ENCODE measurements at regions not wholly inside any gene's neighbourhood (a gene's known extent, or its start where the extent isn't known, plus 50 kb on each side); places are given as distances from the start of the nearest gene placed in this dataset.
A peak's percentile ranks its signal among the peaks of the same experiment; 100 is the strongest.

DNA sequence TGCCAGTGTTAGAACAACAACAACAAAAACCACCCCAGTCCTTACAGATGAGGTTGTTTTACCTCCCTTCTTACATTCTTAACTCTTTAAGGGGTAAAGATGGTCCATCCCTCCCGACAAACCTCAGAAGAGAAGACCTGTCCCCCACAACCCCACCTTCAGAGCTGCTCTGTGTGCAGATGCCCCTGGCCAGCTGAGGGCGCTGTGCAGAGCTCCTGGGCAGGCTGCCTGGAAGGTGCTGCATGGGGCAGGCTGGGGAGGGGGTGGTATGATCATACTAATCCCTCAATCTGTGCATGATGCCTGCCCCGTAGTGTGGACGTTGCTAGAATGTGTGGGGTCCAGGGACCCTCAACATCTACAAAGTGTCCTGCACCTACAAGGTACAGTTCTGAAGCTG, 387.1 kb downstream of the INHBA start:
- no peak overlapping the region for H3K4me3 ChIP-seq (ENCODE audit: low read depth, low read length)
- TF ChIP-seq, protein P1, sequence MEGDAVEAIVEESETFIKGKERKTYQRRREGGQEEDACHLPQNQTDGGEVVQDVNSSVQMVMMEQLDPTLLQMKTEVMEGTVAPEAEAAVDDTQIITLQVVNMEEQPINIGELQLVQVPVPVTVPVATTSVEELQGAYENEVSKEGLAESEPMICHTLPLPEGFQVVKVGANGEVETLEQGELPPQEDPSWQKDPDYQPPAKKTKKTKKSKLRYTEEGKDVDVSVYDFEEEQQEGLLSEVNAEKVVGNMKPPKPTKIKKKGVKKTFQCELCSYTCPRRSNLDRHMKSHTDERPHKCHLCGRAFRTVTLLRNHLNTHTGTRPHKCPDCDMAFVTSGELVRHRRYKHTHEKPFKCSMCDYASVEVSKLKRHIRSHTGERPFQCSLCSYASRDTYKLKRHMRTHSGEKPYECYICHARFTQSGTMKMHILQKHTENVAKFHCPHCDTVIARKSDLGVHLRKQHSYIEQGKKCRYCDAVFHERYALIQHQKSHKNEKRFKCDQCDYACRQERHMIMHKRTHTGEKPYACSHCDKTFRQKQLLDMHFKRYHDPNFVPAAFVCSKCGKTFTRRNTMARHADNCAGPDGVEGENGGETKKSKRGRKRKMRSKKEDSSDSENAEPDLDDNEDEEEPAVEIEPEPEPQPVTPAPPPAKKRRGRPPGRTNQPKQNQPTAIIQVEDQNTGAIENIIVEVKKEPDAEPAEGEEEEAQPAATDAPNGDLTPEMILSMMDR (IDR thresholded peaks at IDR 0.05; ENCODE audit: low read depth, low read length): peak; percentile 18; the same call in 1 of the 2 replicates

DNA sequence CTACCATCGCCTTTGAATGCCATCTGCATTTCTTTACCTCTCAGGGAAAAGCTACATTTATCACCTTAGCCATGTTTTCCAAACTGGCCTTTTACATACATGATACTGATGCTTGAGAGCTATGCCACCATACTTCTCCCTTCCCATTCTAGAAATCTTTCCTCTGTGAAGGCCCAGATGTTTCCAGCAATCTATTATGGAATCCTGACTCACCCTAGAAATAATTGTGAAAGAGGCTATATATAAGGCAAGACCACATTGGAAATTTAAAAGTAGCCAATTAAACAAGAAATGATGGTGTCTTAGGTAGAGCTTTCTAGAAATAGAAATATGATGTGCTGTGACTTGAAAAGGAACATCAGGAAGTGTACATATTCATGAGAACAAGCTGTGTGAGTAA, 389.7 kb downstream of the INHBA start:
- TF ChIP-seq, protein P1 (IDR thresholded peaks at IDR 0.05; ENCODE audit: low read depth, low read length): no peak
- H3K4me3 ChIP-seq (ENCODE audit: low read depth, low read length): no peak overlapping the region

DNA sequence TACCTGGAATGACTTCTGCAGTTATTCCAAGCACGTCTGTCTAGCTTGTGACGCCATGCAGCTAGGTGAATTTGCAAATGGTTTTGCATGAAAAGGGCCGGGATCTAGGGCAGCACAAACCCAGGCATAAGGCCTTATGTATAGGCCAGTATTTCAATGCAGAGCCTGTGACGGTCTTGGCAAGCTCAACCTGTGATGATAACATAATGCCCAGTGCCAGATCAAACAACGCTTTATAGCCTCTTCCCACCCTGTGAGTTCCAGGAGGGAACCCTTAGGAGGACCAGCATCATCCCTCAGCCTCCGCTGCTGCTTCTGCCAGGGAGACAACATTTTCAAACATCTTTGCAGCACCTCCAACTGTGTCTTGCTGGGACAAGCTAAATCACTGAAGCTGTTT, 390.7 kb downstream of the INHBA start:
- no peak overlapping the region for H3K4me3 ChIP-seq (ENCODE audit: low read depth, low read length)
- TF ChIP-seq, protein P1 (IDR thresholded peaks at IDR 0.05; ENCODE audit: low read depth, low read length): no peak

DNA sequence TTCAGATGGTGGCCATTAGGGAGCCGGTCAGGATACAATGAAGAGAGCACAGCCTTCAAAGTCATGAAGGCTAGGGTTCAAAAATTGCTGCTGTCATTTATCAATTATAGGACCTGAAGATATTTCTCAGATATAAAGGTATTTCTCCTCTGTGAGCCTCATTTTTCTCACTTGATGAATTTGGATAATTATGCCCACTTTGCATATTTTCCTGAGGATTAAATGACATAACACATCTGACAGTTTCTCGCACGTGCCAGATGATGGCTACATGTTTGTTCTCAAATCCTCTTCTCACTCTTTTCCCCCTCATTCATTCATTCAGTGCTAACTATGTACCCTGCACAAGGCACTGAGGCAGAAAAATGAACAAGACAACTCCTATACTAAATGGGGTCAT, 391.6 kb downstream of the INHBA start:
- TF ChIP-seq, protein P1 (IDR thresholded peaks at IDR 0.05; ENCODE audit: low read depth, low read length): no peak
- no peak overlapping the region for H3K4me3 ChIP-seq (ENCODE audit: low read depth, low read length)

DNA sequence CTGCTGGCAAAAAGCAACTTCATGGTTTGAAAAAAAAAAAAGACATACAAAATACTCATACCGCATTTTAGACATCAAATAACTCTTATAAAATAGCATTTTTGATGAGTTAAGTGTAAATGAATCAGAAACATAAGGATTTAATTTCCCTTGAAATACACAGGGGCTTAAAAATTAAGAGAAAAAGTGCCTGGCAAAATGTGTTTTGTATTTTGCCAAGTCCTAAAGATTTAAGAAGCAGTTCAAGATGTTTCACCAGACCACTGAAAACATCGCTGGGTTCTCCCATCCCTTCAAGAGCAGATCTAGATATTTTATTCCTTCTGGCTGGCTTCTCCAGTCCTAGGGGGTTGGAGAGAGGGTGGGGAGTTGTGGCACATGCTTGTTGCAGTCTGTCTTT, 396.4 kb downstream of the INHBA start:
- no peak overlapping the region for H3K4me3 ChIP-seq (ENCODE audit: low read depth, low read length)
- TF ChIP-seq, protein P1 (IDR thresholded peaks at IDR 0.05; ENCODE audit: low read depth, low read length): no peak

DNA sequence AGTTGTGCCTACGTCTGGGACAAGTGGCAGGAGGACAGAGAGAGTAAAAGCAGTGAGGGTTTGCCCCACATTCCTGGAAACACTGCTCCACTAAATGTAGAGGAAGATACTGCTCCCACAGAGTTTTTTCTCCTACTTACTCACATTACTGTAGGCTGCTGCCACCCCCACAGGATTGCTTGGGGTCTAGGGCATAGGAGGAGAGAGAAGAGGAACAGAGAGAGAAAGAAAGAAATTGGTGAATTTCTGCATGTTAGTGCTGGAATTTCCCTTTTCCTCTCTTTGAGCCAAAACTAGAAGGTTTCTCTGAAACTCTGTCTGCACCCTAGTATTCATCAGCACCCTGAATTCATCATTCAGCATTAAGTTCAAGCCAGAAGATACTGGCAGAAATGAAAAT, 397.9 kb downstream of the INHBA start:
- TF ChIP-seq, protein P1 (IDR thresholded peaks at IDR 0.05; ENCODE audit: low read depth, low read length): no peak
- no peak overlapping the region for H3K4me3 ChIP-seq (ENCODE audit: low read depth, low read length)

DNA sequence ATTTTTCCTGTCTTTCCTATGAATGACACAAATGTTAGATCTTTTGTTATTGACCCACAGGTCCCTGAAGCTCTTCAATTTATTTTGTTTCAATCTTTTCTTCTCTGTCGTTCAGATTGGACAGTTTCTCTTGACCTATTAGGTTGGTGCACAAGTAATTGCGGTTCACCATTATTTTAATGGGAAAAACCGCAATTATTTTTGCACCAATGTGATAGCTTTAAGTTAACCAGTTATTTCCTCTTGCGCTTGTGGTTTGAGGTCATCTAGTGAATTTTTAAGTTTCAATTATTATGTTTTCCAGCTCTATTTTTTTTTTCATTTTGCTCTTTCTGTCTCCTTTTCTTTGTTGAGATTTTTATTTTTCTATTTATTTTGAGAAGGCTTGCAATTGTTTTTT, 399.2 kb downstream of the INHBA start:
- no peak overlapping the region for H3K4me3 ChIP-seq (ENCODE audit: low read depth, low read length)
- TF ChIP-seq, protein P1 (IDR thresholded peaks at IDR 0.05; ENCODE audit: low read depth, low read length): no peak

All from WI38 (cell line).